ENCODE measurements at regions not wholly inside any gene's neighbourhood (a gene's known extent, or its start where the extent isn't known, plus 50 kb on each side); places are given as distances from the start of the nearest gene placed in this dataset.

DNA sequence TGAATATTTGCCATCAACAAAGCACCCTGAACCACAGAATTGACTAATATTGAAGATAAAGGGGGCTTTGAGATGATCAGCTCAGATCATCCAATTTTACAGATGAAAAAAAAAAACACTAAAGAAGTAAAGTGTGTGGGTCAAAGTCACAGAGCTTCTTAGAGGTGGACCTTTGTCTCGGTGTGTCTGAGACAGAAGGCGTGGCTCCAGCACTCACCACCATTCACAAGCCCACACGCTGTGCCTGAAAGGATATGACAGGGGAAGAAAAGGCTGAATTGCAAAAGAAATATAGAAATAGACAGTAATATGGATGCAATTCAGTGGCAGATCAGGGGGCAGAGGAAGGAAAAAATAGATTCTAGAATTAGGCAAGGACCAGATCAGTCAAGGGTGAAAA, 114.9 kb upstream of the PLXNA4 start:
- no peak for DNase-seq
- Histone ChIP-seq H3K4me3 (ENCODE audit: low read depth, low read length) (no peak overlapping the region), H3K9me3 (ENCODE audit: severe bottlenecking) (no peaks in the 10 kb centered on the region), H3K27me3 (ENCODE audit: insufficient read depth, low read depth, severe bottlenecking) (no peaks in the 10 kb centered on the region), H3K36me3 (no peaks in the 10 kb centered on the region), H3K27ac (no peak overlapping the region)
- no peak for TF ChIP-seq CTCF (IDR thresholded peaks at IDR 0.05; ENCODE audit: low read depth, low read length)

DNA sequence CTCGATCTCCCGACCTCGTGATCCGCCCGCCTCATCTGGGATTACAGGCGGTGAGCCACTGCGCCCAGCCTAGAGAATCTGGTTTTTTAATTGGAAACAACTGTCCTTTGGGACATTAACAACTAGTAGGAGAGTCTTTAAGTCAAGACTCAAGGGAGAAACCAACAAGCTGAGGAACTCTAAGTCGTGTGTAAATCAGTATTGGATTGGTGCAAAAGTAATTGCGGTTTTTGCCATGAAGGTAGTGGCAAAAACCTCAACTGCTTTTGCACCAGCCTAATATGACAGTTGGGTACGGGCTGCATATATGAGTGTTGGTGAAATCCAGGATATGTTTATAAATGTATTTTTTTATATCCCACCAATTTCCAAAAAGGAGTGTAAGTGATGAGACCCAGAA, 113.9 kb upstream of the PLXNA4 start:
- Histone ChIP-seq H3K9me3 (ENCODE audit: severe bottlenecking) (no peaks in the 10 kb centered on the region), H3K36me3 (no peaks in the 10 kb centered on the region), H3K4me3 (ENCODE audit: low read depth, low read length) (no peak overlapping the region), H3K27me3 (ENCODE audit: insufficient read depth, low read depth, severe bottlenecking) (no peaks in the 10 kb centered on the region), H3K27ac (no peak overlapping the region)
- no peak for DNase-seq
- no peak for TF ChIP-seq CTCF (IDR thresholded peaks at IDR 0.05; ENCODE audit: low read depth, low read length)

DNA sequence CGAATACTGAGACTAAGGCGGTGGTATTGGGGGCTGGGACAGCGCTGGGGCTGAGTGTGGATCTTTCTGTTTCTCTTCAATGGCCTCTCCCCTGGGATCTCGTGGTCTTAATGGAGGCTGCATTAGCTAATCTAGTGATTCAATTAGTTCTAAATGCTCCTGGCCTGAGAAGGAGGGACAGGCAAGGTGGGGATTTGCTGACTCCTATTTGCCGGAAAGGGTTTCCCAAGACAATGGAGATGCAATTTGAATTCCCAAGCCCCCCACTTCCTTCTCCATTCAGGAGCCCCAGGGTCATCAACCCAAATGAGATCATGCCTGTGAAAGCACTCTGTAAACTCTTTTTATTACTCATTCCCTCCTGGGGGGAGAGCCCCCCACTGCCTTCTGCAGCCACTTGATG, 111.7 kb upstream of the PLXNA4 start:
- DNase-seq = peak; percentile 22
- H3K27me3 ChIP-seq (ENCODE audit: insufficient read depth, low read depth, severe bottlenecking) = no peaks in the 10 kb centered on the region
- H3K9me3 ChIP-seq (ENCODE audit: severe bottlenecking) = no peaks in the 10 kb centered on the region
- no peaks in the 10 kb centered on the region for H3K36me3 ChIP-seq
- 0 out of 2 replicates have a peak overlapping the region, but pooled peaks have one; percentile 15 for H3K27ac ChIP-seq
- no peak for TF ChIP-seq CTCF (IDR thresholded peaks at IDR 0.05; ENCODE audit: low read depth, low read length)
- no peak overlapping the region for H3K4me3 ChIP-seq (ENCODE audit: low read depth, low read length)

- H3K27me3 ChIP-seq (ENCODE audit: insufficient read depth, low read depth, severe bottlenecking) = no peaks in the 10 kb centered on the region
Observed at GRCh38 chr7:132687016-132687415, 110.7 kb upstream of the PLXNA4 start.

DNA sequence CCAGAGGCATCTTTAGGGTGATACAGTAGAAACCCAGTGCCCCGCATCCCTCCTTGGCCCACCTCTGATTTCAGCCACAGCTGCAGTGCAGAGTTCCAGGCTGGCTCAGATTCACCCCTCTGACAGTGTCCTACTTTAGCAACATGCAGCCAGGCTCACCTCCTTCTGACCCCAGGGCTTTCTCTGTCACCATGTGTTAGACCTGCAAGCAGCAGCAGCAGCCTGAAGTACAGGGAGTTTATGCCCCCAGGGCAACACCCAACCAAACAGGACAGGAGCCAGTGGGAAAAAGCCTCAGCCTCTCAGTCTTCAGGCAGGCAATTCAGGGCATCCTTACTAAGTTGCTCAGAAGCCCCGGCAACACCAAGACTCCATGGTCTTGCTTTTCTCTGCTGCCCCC, 109.0 kb upstream of the PLXNA4 start:
- no peak for TF ChIP-seq CTCF (IDR thresholded peaks at IDR 0.05; ENCODE audit: low read depth, low read length)
- no peaks in the 10 kb centered on the region for H3K9me3 ChIP-seq (ENCODE audit: severe bottlenecking)
- H3K27me3 ChIP-seq (ENCODE audit: insufficient read depth, low read depth, severe bottlenecking) = no peaks in the 10 kb centered on the region
- H3K27ac ChIP-seq = no peak overlapping the region
- no peak for DNase-seq
- no peaks in the 10 kb centered on the region for H3K36me3 ChIP-seq
- no peak overlapping the region for H3K4me3 ChIP-seq (ENCODE audit: low read depth, low read length)

More at GRCh38 chr7:132687016-132687415, 110.7 kb upstream of the PLXNA4 start:
- Histone ChIP-seq H3K27ac (no peak overlapping the region), H3K36me3 (no peaks in the 10 kb centered on the region), H3K9me3 (ENCODE audit: severe bottlenecking) (no peaks in the 10 kb centered on the region), H3K4me3 (ENCODE audit: low read depth, low read length) (no peak overlapping the region)
- DNase-seq = no peak
- no peak for TF ChIP-seq CTCF (IDR thresholded peaks at IDR 0.05; ENCODE audit: low read depth, low read length)

DNA sequence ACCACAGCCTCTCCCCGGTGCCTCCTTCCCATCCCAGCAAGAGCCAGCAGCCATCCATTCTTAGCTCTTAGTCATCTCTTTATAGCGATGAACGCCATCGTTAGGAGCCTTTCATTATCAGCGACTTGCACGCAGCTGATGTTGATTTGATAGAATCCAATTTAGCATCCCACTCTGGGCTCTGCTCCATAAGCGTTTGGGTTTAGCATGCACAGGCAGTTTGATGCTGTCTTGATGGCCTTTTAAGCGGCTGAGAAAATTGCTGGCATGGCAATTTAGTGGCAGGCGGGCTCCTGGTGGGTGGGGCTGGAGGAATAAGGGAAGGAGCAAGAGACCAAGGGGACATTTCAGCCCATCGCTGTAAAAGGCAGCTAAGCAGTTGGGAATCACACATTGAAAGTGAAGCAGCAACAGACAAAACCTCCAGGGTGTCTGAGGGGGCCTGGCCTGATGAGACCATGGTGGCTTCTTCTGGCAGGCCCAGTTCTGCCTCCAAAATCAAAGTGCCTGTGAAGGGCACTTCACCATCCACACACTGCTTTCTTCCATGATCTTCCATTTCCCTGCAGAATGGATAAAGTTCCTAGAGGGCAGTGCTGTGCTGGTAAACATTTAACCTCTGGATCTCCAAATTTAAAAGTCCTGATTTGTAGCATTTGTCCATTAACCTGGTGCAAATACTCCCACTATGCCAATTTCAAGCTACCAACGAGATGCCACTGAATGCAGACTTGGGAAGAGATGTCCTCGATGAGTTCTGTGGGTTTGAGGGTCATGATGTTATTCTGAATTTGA, 107.8 kb upstream of the PLXNA4 start:
- Histone ChIP-seq H3K9me3 (ENCODE audit: severe bottlenecking) (no peaks in the 10 kb centered on the region), H3K27me3 (ENCODE audit: insufficient read depth, low read depth, severe bottlenecking) (no peaks in the 10 kb centered on the region), H3K36me3 (no peaks in the 10 kb centered on the region), H3K4me3 (ENCODE audit: low read depth, low read length) (no peak overlapping the region), H3K27ac (no peak overlapping the region)
- DNase-seq = no peak
- 0 out of 2 replicates have a peak, but pooled peaks have one; percentile 3 for TF ChIP-seq CTCF (IDR thresholded peaks at IDR 0.05; ENCODE audit: low read depth, low read length)

Measured in WERI-Rb-1 (cell line).